Putamen (tissue), 1 donor: ENCODE measurements at regions not wholly inside any gene's neighbourhood (a gene's known extent, or its start where the extent isn't known, plus 50 kb on each side); places are given as distances from the start of the nearest gene placed in this dataset.
"Not testable (repeated sequence)": the region's sequence is repeated elsewhere in the genome, so short reads cannot be mapped to it uniquely, and the experiment has no call there.

ENCODE experiments used
- DNase-seq: peaks from one replicate; pipeline ENCODE4 v3.0.0-alpha.2; 2016; ENCODE audit warnings: low spot score

DNA sequence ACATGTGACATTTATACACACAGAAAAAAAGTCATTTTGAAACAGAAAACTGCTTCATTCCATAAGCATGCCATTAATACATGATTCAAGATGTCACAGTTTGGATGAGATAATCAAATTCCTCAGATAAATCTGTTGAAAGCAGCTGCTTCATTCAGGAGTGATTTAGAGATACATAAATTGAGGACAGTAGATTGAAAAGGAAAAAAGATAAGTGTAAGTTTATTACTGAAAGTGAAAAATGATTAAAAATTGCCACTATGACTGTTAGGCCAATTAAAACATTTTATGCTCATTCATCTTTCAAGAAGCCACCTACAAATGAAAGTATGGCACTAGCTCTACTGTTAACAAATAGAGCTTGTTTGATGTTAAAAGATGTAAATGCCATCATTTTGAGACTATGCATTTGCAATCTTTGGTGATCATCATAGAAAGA, 136.9 kb upstream of the CDK6 start:
- no peak for DNase-seq

- no peak for DNase-seq
Measured at GRCh38 chr7:92972441-92972840, 136.1 kb upstream of the CDK6 start.

DNA sequence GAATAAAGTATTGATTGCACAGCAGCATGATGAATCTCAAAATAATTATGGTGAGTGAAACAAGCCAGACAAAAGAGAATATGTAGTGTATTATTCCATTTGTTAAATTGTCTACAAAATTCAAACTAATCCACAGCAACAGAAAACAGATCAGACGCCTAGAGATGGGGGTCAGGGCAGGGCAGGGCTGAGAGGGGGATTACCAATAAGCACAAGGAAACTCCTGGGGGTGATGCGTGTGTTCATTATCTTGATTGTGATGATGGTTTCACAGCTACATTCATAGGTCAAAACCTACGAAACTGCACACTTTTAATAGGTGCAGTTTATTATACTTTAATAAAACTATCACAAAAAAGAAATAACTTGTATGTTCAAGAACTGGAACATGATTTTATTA, 132.7 kb upstream of the CDK6 start:
- DNase-seq: no peak

DNA sequence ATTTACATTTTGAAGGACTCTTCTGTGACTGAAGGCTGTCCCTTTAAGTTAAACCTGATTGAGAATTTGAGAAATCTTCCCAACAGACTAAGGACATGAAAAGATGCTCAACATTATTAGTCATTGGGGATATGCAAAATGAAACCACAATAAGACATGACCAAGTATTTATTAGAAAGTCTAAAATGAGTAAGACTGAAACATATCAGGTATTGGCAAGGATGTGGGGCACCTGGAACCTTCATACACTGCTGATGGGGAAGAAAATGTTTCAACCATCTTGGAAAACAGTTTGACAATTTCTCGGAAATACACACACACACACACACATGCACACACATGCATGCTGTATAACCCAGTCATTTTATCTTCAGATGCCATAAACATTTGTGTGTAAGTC, 132.1 kb upstream of the CDK6 start:
- no peak for DNase-seq

DNA sequence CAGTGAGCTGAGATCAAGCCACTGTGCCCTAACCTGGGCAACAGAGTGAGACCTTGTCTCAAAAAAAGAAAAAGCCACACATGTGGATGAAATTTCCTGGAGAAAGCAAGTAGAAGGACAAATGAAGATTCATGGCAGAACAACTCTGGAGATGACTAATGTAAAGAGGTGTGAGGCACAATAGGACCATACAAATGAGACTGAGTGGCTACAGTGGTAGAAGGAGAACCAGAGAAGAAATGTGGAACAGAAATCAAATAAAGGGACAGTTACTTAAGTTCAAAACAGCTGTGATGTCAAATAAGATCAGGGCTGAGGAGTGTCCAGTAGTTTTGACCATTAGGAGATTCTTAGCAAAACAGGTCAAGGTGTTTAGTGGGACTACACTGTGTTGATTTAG, 130.9 kb upstream of the CDK6 start:
- DNase-seq: no peak

DNA sequence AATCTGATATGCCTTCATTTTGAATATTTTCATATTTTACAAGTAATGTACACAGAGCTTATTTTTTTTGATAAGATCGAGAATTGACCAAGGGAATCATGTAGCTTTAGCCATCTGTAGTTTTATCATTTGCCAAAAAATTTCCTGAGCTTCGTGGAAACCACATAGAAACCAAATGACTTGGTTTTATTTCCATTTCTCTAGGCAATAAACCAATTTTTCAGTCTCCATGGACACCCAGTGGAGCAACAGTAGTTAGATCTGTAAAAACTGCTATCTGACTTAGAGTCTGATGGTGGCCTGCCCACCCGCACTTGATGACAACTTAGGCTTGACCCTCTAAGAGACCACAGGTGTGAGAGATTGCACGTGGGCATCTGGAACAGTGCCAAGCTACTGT, 127.8 kb upstream of the CDK6 start:
- no peak for DNase-seq

GRCh38 chr7:92963566-92963965, 127.2 kb upstream of the CDK6 start:
- no peak for DNase-seq

DNA sequence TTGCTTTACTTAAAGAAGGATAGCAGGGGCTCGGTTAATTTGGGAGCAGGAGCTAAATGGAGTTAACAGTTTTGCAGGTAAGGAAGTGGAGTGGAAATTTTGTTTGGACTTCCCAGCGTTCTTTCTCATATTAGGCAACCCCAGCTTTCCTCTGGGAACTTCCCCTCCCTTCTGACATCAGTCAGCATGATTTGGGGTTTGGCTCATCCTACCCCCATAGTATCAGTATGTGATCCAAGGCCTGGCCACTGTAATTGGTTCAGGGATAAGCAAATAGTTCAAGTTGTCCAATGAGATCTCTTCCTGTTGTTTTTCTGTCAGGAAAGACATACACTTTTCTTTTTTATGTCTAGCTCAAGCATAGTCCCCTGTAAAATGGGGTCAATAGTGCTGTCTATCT, 125.6 kb upstream of the CDK6 start:
- DNase-seq: no peak

DNA sequence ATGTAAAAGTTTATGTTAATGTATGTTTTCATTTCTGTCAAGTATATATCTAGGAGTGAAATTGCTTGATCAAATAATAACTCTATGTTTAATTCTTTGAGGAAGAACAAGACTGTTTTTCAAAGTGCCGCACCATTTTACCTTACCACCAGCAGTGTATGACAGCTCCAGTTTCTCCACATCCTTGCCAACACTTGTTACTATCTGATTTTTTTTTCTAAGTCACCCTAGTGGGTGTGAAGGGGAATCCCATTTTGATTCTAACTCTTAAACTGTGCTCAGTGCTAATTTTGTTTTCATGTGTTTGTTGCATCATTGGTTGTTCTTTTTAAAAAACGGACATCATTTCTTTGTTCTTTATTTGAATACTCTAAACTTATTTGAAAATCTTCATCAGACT, 120.2 kb upstream of the CDK6 start:
- DNase-seq: no peak

GRCh38 chr7:92955081-92955480, 118.7 kb upstream of the CDK6 start:
- DNase-seq: no peak

- no peak for DNase-seq
Measured at GRCh38 chr7:92953657-92954056, 117.3 kb upstream of the CDK6 start.

- no peak for DNase-seq
Measured at GRCh38 chr7:92949748-92950147, 113.4 kb upstream of the CDK6 start.

DNA sequence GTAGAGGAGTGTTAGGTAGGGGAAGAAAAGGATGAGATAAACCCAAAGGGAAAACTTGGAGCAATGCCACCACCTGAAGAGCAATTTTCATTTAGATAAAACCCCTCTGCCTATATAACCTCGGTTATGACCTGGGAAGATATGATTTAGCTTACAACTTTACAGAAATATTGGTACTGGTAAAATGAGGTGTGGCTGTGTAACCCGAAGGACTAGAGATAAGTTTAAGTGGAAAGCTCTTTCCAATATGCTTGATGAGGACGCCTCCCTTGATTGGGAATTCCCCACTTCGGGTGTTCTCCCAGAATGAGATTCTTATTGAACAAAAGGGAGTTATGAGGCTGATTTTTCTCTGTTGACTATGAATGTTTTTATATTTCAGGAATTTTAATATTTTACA, 109.5 kb upstream of the CDK6 start:
- no peak for DNase-seq

- no peak for DNase-seq
Measured at GRCh38 chr7:92944633-92945032, 108.3 kb upstream of the CDK6 start.

DNA sequence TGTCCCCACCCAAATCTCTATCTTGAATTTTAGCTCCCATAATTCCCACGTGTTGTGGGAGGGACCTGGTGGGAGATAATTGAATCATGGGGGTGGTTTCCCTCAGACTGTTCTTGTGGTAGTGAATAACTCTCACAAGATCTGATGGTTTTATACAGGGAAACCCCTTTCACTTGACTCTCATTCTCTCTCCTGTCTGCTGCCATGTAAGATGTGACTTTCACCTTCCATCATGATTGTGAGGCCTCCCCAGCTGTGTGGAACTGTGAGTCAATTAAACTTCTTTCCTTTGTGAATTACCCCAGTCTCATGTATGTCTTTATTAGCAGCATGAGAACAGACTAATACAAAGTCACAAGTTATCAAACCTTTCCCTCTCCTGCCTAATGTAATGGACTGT, 106.3 kb upstream of the CDK6 start:
- DNase-seq: not testable (repeated sequence)

GRCh38 chr7:92939666-92940360, 103.4 kb upstream of the CDK6 start:
- no peak for DNase-seq

DNA sequence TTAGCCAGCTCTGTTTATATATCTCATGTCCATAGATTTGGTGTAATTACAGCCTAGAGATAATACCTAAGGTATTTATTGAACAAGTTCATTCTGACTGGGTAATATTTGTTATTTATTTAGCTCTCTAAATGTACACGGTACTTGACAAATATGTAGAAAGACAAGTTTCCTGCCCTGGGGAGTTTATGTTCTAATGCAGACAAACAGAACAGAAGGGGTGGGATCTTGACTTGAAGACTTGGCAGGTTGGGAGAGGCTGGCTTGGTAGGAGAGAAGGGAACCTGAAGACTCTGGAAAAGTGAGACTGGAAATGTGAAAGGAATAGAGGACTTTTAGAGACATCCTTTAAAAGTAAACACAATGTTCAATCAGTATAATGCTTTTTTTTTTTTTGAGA, 97.7 kb upstream of the CDK6 start:
- DNase-seq: no peak

DNA sequence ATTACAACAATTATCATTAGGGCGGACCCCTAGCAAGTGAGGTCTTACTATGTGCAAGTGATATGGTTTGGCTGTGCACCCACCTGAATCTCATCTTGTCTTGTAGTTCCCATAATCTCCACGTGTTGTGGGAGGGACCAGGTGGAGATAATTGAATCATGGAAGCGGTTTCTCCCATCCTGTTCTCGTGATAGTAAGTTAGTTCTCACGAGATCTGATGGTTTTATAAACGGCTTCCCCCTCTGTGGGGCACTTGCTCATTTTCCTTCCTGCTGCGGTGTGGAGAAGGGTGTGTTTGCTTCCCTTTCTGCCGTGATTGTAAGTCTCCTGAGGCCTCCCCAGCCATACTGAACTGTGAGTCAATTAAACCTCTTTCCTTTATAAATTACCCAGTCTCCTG, 96.1 kb upstream of the CDK6 start:
- no peak for DNase-seq

DNA sequence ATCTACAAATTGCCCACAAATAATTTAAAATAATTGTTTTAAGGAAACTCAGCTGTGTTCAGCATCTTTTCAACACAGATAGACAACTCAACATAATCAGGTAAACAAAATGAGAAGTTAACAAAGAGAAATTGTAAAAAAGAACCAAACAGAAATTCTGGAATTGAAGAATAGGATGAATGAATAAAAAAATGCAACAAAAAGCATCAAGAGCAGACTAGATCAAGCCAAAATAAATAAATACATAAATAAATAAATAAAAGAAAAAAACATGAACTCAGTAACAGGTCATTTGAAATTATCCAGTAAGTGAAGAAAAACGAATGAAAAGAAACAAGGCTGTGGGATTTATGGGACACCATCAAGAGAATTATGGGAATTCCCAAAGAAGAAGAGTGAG, 94.0 kb upstream of the CDK6 start:
- no peak for DNase-seq

DNA sequence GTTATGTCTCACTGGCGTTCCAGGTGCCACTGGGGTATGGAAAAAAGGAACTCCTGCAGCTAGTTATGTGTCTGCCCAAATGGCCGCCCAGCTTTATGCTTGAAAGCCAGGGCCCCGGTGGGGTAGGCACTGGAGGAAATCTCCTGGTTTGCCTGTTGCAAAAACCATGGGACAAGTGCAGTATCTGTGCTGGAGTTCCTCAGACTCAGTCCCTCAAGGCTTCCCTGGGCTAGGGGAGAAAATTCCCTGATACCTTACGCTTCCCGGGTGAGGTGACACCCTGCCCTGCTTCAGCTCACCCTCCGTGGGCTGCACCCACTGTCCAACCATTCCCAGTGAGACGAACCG, 90.3 kb upstream of the CDK6 start:
- DNase-seq: no peak

GRCh38 chr7:92925876-92926696, 89.7 kb upstream of the CDK6 start:
- no peak for DNase-seq

GRCh38 chr7:92924800-92925199, 88.4 kb upstream of the CDK6 start:
- DNase-seq: no peak

DNA sequence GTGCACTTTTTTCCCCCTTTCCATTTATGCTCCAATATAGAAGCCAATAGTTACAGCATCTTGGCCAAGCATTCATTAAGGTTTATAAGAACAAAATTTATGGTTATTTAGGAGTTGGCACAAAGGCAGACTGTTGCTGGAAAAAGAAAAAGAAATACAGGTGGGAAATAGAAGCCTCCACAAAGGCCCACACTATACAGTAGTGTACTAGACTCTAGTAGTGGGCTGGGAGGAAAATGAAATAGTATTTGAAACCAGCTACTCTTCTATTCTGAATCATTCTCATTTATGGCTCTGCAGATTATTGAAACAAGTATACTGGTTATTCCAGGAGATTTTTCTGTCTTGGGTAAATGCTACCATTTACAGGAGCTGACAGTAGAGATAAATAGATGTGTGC, 80.9 kb upstream of the CDK6 start:
- no peak for DNase-seq

GRCh38 chr7:92916770-92917224, 80.4 kb upstream of the CDK6 start:
- DNase-seq: peak; percentile 39
